PC-9 (cell line): ENCODE measurements at regions not wholly inside any gene's neighbourhood (a gene's known extent, or its start where the extent isn't known, plus 50 kb on each side); places are given as distances from the start of the nearest gene placed in this dataset.

Experiments used
- CTCF ChIP-seq: fragments of 200-600 bp; sonication (generic); conservative IDR thresholded peaks from 2 replicates; pipeline ENCODE4 v1.6.1; 2017; ENCODE audit warnings: mixed run types, antibody characterized with exemption, mild to moderate bottlenecking, moderate library complexity
- EZH2 ChIP-seq: fragments of 200-600 bp; sonication (generic); IDR thresholded peaks from 2 replicates; pipeline ENCODE4 v1.8.0; 2017; ENCODE audit warnings: antibody characterized with exemption, low read depth

GRCh38 chr1:199121047-199121446 is 482.2 kb downstream of the PTPRC start:
- no peak for TF ChIP-seq CTCF
- TF ChIP-seq EZH2 = no peak
